KMS-11 (cell line): ENCODE measurements at regions not wholly inside any gene's neighbourhood (a gene's known extent, or its start where the extent isn't known, plus 50 kb on each side); places are given as distances from the start of the nearest gene placed in this dataset.

ENCODE experiments used
- H2AFZ ChIP-seq: fragments of 200-600 bp; sonication (generic); 2 replicates; pipeline ENCODE4 v1.6.1; 2016; ENCODE audit warnings: antibody characterized with exemption, mixed run types, low read depth
- H3K27ac ChIP-seq: fragments of 200-600 bp; sonication (generic); 2 replicates; pipeline ENCODE4 v1.6.1; 2016; ENCODE audit warnings: mild to moderate bottlenecking, mixed run types
- H3K27me3 ChIP-seq: fragments of 200-600 bp; sonication (generic); 2 replicates; pipeline ENCODE4 v1.6.1; 2017; ENCODE audit warnings: mild to moderate bottlenecking, low read depth, mixed run types, moderate library complexity; ENCODE audit not compliant: insufficient read depth
- H3K36me3 ChIP-seq: fragments of 200-600 bp; sonication (generic); 2 replicates; pipeline ENCODE4 v1.6.1; 2017; ENCODE audit warnings: mild to moderate bottlenecking, mixed run types; ENCODE audit not compliant: insufficient read depth
- H3K4me1 ChIP-seq: fragments of 200-600 bp; sonication (generic); 2 replicates; pipeline ENCODE4 v1.6.1; 2016; ENCODE audit warnings: mild to moderate bottlenecking, low read depth, mixed run types; ENCODE audit not compliant: poor library complexity, severe bottlenecking
- H3K4me2 ChIP-seq: fragments of 200-600 bp; sonication (generic); 2 replicates; pipeline ENCODE4 v1.7.0; 2016; ENCODE audit warnings: mild to moderate bottlenecking, mixed run types
- H3K4me3 ChIP-seq: fragments of 200-600 bp; sonication (generic); IDR thresholded peaks from 2 replicates; pipeline ENCODE4 v1.6.1; 2017; ENCODE audit warnings: low read depth, low read length, mixed read lengths; ENCODE audit not compliant: insufficient read depth
- H3K79me2 ChIP-seq: fragments of 200-600 bp; sonication (generic); 2 replicates; pipeline ENCODE4 v1.6.1; 2016; ENCODE audit warnings: low read depth, mixed run types; ENCODE audit not compliant: insufficient read depth
- H3K9ac ChIP-seq: fragments of 200-600 bp; sonication (generic); 2 replicates; pipeline ENCODE4 v1.6.1; 2016; ENCODE audit warnings: mild to moderate bottlenecking, mixed run types
- H4K20me1 ChIP-seq: fragments of 200-600 bp; sonication (generic); 2 replicates; pipeline ENCODE4 v1.6.1; 2016; ENCODE audit warnings: mild to moderate bottlenecking, mixed run types; ENCODE audit not compliant: insufficient read depth
- TF ChIP-seq, protein P1 (sequence below): fragments of 200-600 bp; sonication (generic); conservative IDR thresholded peaks from 2 replicates; pipeline ENCODE4 v1.6.1; 2017; ENCODE audit warnings: low read depth, mild to moderate bottlenecking, antibody characterized with exemption, low read length, moderate library complexity, mixed read lengths

DNA sequence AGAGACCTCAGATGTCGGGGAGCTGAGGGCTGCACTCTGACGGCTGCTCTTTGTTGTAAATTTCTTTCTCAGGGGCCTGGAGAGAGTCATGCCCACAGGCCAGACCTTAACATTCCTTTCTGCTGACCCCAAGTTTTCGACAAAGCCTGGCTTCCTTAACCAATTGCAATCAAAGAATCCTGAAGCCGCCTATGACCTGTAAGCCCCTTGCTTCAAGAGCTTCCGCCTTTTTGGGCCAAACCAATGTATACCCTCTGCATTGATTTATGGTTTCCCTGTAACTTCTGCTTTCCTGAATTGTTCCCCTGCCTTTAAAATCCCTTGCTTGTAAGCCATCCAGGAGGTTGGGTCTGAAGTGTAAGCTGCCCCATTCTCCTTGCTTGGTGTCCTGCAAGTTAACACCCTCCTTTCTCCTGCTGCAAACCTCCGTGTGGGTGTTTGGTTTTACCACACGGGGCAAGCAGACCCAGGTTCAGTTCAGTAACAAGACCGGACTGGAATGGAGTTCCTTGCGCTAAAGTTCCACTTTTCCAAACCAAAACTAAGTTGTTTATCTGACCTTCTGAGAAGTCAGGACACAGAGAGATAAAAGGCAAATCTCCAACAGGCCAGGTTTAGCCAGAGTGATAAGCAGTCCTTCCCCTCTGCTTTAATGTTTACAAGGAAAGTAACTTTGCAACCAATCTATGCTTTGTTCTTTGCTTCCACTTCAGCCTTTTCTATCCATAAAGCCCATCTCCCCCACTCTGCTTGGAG lies 141.6 kb downstream of the KCNJ12 start:
- Histone ChIP-seq H3K79me2 (no peaks in the 10 kb centered on the region), H3K4me3 (no peak overlapping the region), H3K4me2 (no peak overlapping the region), H2AFZ (no peak overlapping the region), H3K27ac (no peak overlapping the region), H3K4me1 (no peaks in the 10 kb centered on the region), H3K27me3 (no peaks in the 10 kb centered on the region), H4K20me1 (no peaks in the 10 kb centered on the region), H3K9ac (no peak overlapping the region), H3K36me3 (no peaks in the 10 kb centered on the region)
- TF ChIP-seq, protein P1, sequence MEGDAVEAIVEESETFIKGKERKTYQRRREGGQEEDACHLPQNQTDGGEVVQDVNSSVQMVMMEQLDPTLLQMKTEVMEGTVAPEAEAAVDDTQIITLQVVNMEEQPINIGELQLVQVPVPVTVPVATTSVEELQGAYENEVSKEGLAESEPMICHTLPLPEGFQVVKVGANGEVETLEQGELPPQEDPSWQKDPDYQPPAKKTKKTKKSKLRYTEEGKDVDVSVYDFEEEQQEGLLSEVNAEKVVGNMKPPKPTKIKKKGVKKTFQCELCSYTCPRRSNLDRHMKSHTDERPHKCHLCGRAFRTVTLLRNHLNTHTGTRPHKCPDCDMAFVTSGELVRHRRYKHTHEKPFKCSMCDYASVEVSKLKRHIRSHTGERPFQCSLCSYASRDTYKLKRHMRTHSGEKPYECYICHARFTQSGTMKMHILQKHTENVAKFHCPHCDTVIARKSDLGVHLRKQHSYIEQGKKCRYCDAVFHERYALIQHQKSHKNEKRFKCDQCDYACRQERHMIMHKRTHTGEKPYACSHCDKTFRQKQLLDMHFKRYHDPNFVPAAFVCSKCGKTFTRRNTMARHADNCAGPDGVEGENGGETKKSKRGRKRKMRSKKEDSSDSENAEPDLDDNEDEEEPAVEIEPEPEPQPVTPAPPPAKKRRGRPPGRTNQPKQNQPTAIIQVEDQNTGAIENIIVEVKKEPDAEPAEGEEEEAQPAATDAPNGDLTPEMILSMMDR = no peak

DNA sequence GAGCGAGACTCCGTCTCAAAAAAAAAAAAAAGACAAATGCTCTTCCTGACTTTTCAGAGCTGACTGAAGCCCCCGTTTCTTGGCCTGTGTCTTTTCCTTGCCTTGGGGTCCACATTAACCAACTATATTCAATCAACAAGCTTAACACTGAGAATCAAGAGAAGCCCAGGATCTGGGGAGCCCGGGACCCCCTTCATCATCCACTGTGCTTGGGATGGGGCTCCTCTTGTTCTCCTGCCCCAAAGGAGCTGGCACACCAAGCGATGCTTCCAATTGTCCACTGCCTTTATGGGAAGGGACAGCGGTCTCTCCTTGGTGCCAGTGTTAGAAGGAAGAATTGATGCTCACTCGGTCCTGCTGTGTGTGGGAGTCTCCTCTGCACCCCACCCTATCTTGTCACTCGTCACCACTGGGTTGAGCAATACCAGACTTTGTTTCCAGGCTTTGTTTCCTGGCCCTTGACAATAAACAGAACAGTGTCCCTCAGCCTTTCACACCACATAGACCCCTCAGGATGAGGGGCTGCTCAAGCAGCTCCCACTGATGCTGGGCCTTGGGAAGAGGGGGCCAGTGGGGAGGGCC lies 146.7 kb downstream of the KCNJ12 start:
- no peak overlapping the region for H3K4me2 ChIP-seq
- no peaks in the 10 kb centered on the region for H3K79me2 ChIP-seq
- H3K4me1 ChIP-seq = no peaks in the 10 kb centered on the region
- H4K20me1 ChIP-seq = no peaks in the 10 kb centered on the region
- no peak overlapping the region for H3K27ac ChIP-seq
- no peak overlapping the region for H3K4me3 ChIP-seq
- no peaks in the 10 kb centered on the region for H3K36me3 ChIP-seq
- H3K9ac ChIP-seq = no peak overlapping the region
- H3K27me3 ChIP-seq = no peaks in the 10 kb centered on the region
- H2AFZ ChIP-seq = no peak overlapping the region
- TF ChIP-seq, protein P1 = no peak

DNA sequence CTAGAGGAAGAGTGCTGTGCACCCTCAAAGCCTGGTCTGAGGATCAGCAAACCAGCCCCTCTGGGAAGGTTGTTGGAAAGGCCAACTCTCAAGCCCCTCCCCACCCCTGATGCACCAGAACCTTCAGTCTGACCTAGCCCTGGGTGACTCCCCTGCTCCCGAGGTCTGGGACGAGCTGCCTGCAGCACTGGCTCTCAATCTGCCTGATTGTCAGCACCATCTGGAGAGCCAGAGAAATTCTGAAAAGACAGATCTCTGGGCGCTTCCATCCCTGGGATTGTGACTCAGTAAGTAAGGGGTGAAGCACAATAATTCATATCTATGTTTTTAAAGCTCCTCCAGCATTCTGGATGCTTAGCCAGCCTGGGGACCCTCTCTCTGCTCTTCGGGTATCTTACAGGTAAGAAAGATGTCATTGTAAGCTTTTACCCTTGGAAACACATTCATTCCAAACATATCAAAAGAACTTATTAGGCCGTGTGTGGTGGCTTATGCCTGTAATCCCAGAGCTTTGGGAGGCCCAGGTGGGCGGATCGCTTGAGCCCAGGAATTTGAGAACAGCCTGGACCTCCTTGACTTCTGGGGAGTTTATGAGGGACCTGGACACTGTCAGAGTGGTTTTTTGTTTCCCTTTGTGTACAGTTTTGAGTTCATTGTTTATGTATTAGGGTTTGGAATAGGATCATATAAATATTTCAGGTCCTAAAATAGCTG lies 147.5 kb downstream of the KCNJ12 start:
- TF ChIP-seq, protein P1 = no peak
- no peaks in the 10 kb centered on the region for H3K36me3 ChIP-seq
- no peaks in the 10 kb centered on the region for H4K20me1 ChIP-seq
- H3K27me3 ChIP-seq = no peaks in the 10 kb centered on the region
- H3K79me2 ChIP-seq = no peaks in the 10 kb centered on the region
- no peak overlapping the region for H3K27ac ChIP-seq
- no peak overlapping the region for H3K4me3 ChIP-seq
- no peaks in the 10 kb centered on the region for H3K4me1 ChIP-seq
- H2AFZ ChIP-seq = no peak overlapping the region
- H3K4me2 ChIP-seq = no peak overlapping the region
- no peak overlapping the region for H3K9ac ChIP-seq

DNA sequence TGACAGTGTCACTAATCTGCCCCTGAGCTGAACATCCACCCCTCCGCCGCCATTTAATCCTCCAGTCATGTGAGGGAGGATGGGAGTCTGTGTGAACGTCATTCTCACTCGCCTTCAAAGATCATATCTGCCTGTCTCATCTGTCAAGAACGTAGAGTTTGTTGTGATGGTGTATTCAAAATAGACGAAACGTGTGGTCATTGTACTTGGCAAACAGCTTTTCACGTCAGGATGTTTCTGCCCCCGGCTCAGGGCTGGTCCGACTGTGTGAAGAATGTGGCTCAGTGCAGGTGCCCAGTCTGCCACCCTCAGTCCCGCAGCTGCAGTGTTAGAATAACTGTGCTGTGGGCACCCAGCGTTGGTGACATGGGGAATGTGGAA lies 148.0 kb downstream of the KCNJ12 start:
- Histone ChIP-seq H4K20me1 (no peaks in the 10 kb centered on the region), H3K4me3 (no peak overlapping the region), H3K4me1 (no peaks in the 10 kb centered on the region), H3K9ac (no peak overlapping the region), H2AFZ (no peak overlapping the region), H3K36me3 (no peaks in the 10 kb centered on the region), H3K4me2 (no peak overlapping the region), H3K27ac (no peak overlapping the region), H3K79me2 (no peaks in the 10 kb centered on the region), H3K27me3 (no peaks in the 10 kb centered on the region)
- TF ChIP-seq, protein P1 = no peak
